Inflammatory macrophage treated with lipopolysaccharide for 1 hour (primary cell): ENCODE measurements at regions not wholly inside any gene's neighbourhood (a gene's known extent, or its start where the extent isn't known, plus 50 kb on each side); places are given as distances from the start of the nearest gene placed in this dataset.

Experiments used
- DNase-seq, 2 donors: peaks; one replicate each; pipeline ENCODE4 v3.0.0-alpha.2; 2020 to 2022

GRCh38 chr13:108360139-108360538, 90.6 kb downstream of the TNFSF13B start:
- DNase-seq: no peak

GRCh38 chr13:108361769-108362168, 92.3 kb downstream of the TNFSF13B start:
- DNase-seq: no peak

GRCh38 chr13:108363666-108364065, 94.1 kb downstream of the TNFSF13B start:
- no peak for DNase-seq

GRCh38 chr13:108365255-108365654, 95.7 kb downstream of the TNFSF13B start:
- no peak for DNase-seq

GRCh38 chr13:108368250-108368905, 98.9 kb downstream of the TNFSF13B start:
- DNase-seq: peak; percentile 49 to 61

- DNase-seq: no peak
Observed at GRCh38 chr13:108369412-108369811, 99.9 kb downstream of the TNFSF13B start.

- DNase-seq: no peak
Observed at GRCh38 chr13:108375034-108375433, 105.5 kb downstream of the TNFSF13B start.

GRCh38 chr13:108375772-108376171, 106.3 kb downstream of the TNFSF13B start:
- DNase-seq: no peak

GRCh38 chr13:108376308-108376707, 106.8 kb downstream of the TNFSF13B start:
- no peak for DNase-seq

- DNase-seq: no peak
Observed at GRCh38 chr13:108377646-108378206, 108.2 kb downstream of the TNFSF13B start.

GRCh38 chr13:108383667-108384066, 114.1 kb downstream of the TNFSF13B start:
- DNase-seq: no peak

- DNase-seq: no peak
Observed at GRCh38 chr13:108387156-108387555, 117.6 kb downstream of the TNFSF13B start.

GRCh38 chr13:108402850-108403249, 133.3 kb downstream of the TNFSF13B start:
- DNase-seq: no peak

- no peak for DNase-seq
Observed at GRCh38 chr13:108407495-108407894, 138.0 kb downstream of the TNFSF13B start.

- DNase-seq: no peak
Observed at GRCh38 chr13:108408672-108409071, 139.2 kb downstream of the TNFSF13B start.

- DNase-seq: no peak
Observed at GRCh38 chr13:108409730-108410129, 140.2 kb downstream of the TNFSF13B start.

- no peak for DNase-seq
Observed at GRCh38 chr13:108419768-108420167, 150.2 kb downstream of the TNFSF13B start.

GRCh38 chr13:108425056-108425455, 155.5 kb downstream of the TNFSF13B start:
- DNase-seq: no peak

- DNase-seq: no peak
Observed at GRCh38 chr13:108426893-108427292, 157.4 kb downstream of the TNFSF13B start.

GRCh38 chr13:108427355-108427754, 157.8 kb downstream of the TNFSF13B start:
- DNase-seq: no peak

- DNase-seq: no peak
Observed at GRCh38 chr13:108428691-108429090, 159.2 kb downstream of the TNFSF13B start.

GRCh38 chr13:108433976-108434755, 164.6 kb downstream of the TNFSF13B start:
- DNase-seq: peak; percentile 21 to 42

GRCh38 chr13:108435393-108436149, 166.1 kb downstream of the TNFSF13B start:
- no peak for DNase-seq
